Tibial nerve (tissue), 4 donors: ENCODE measurements at regions not wholly inside any gene's neighbourhood (a gene's known extent, or its start where the extent isn't known, plus 50 kb on each side); places are given as distances from the start of the nearest gene placed in this dataset.

ENCODE experiments used
- EP300 ChIP-seq, 2 donors: sonication (generic); formaldehyde crosslinking; IDR thresholded peaks; one replicate each; pipeline ENCODE4 v1.6.1; 2017; ENCODE audit warnings: antibody characterized with exemption in 2 of 2, mild to moderate bottlenecking in 1 of 2
- POLR2A ChIP-seq, 2 donors: fragments of 450-650 bp; IDR thresholded peaks; one replicate each; pipeline ENCODE4 v1.6.1; 2017; ENCODE audit warnings: antibody characterized with exemption in 2 of 2, mild to moderate bottlenecking in 2 of 2, moderate library complexity in 2 of 2
- TF ChIP-seq, protein P1 (sequence below), 5 experiments: fragments of 200-600 bp in 3 of 5; fragments of 450-650 bp in 2 of 5; sonication (generic) in 3 of 5; IDR thresholded peaks; one replicate each; pipeline ENCODE4 v1.5.1; 2016 to 2019; ENCODE audit warnings: antibody characterized with exemption in 5 of 5, mild to moderate bottlenecking in 3 of 5, moderate library complexity in 2 of 5

DNA sequence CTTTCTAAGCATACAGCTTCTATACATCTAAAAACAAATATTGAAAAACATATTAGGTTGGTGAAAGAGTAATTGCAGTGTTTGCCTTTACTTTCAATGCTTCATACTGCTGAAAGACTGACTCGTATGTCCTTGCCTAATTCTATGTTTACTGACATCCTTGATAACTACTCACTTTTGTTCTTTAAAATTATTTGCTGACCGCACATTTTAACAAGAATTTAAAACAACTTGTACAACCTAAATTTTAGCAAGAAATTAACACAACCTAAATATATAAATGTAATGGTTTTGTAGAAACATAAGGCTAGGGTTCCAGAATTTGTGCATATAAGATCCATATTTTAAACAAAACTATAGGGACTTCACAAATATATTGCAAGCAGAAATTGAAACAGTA, 640.2 kb upstream of the MMS22L start:
- TF ChIP-seq EP300 (IDR thresholded peaks at IDR 0.05): no peak
- no peak for TF ChIP-seq POLR2A (IDR thresholded peaks at IDR 0.05)
- TF ChIP-seq, protein P1, sequence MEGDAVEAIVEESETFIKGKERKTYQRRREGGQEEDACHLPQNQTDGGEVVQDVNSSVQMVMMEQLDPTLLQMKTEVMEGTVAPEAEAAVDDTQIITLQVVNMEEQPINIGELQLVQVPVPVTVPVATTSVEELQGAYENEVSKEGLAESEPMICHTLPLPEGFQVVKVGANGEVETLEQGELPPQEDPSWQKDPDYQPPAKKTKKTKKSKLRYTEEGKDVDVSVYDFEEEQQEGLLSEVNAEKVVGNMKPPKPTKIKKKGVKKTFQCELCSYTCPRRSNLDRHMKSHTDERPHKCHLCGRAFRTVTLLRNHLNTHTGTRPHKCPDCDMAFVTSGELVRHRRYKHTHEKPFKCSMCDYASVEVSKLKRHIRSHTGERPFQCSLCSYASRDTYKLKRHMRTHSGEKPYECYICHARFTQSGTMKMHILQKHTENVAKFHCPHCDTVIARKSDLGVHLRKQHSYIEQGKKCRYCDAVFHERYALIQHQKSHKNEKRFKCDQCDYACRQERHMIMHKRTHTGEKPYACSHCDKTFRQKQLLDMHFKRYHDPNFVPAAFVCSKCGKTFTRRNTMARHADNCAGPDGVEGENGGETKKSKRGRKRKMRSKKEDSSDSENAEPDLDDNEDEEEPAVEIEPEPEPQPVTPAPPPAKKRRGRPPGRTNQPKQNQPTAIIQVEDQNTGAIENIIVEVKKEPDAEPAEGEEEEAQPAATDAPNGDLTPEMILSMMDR (IDR thresholded peaks at IDR 0.05): no peak
